ENCODE measurements at regions not wholly inside any gene's neighbourhood (a gene's known extent, or its start where the extent isn't known, plus 50 kb on each side); places are given as distances from the start of the nearest gene placed in this dataset.

DNA sequence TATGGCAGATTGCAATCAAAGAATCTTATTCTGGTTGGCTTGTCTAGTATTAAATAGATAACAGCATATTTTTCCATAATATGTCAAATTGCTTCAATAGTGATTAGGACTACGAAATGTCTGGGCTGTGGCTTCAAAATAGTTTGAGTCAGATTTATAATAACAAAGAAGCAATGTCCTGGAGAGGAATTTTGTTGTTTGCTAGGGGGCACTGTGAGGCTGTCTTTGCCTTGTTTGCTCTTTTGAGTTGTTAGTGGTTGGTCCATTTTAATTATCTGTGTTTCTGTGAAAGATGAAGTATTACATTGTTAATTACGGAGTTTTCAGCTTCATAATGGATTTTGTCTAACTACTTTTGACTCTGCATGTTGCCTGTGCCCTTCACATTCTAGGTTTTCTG, 713.6 kb downstream of the TLE4 start:
- H3K27me3 ChIP-seq (ENCODE audit: control insufficient read depth in 1 of 2, insufficient read depth in 2 of 2, low read length in 2 of 2), result no peaks in the 10 kb centered on the region
- no peak overlapping the region for H3K4me3 ChIP-seq (ENCODE audit: low read depth in 1 of 2, low read length in 2 of 2)
- no peak overlapping the region for H3K9ac ChIP-seq (ENCODE audit: low read length)
- H3K27ac ChIP-seq (ENCODE audit: low read depth, low read length), result no peak overlapping the region
- H3K4me1 ChIP-seq (ENCODE audit: insufficient read depth, low read length), result no peaks in the 10 kb centered on the region
- H3K36me3 ChIP-seq (ENCODE audit: insufficient read depth, low read length), result no peaks in the 10 kb centered on the region
- no peaks in the 10 kb centered on the region for H3K9me3 ChIP-seq (ENCODE audit: low read length)

DNA sequence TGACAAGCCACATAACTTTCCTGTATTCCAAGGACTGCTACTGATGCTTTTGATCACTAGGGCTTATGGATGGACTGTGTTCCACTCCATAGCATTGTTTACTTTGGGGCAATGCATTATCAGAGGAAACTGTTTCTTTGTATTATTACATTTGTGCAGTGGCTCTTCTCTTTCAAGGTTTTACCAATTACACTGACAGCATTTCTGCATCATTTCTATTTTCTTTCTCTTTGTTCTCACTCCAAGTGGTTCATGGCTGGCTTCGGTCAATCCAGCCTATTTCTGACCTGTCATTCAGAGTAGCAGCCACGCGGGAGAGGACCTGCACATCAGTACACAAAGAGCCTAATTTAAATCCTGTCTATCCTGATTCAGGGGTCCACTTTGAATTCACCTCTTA, 711.0 kb downstream of the TLE4 start:
- H3K9me3 ChIP-seq (ENCODE audit: low read length), result no peaks in the 10 kb centered on the region

DNA sequence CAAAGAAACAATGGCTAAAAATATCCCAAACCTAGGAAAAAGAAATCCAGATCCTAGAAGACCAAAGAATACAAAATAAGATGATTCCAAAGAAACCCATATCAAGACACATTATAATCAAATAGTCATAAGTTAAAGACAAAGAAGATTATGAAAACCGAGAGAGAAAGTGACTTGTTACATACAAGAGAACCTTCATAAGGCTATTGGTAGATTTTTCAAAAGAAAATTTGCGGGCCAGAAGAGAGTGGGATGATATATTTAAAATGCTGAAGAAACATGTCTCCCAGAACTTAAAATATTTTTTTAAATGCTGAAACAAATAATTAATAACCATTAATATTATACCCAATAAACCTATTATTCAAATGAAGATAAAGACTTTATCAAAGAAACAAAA, 687.3 kb downstream of the TLE4 start:
- Histone ChIP-seq H3K4me3 (ENCODE audit: low read depth in 1 of 2, low read length in 2 of 2) (no peak overlapping the region), H3K36me3 (ENCODE audit: insufficient read depth, low read length) (no peaks in the 10 kb centered on the region), H3K4me1 (ENCODE audit: insufficient read depth, low read length) (no peaks in the 10 kb centered on the region), H3K9ac (ENCODE audit: low read length) (no peak overlapping the region), H3K9me3 (ENCODE audit: low read length) (peaks cover 5% of the 10 kb centered on the region), H3K27me3 (ENCODE audit: control insufficient read depth in 1 of 2, insufficient read depth in 2 of 2, low read length in 2 of 2) (no peaks in the 10 kb centered on the region), H3K27ac (ENCODE audit: low read depth, low read length) (no peak overlapping the region)

More for the DNA sequence above, 711.0 kb downstream of the TLE4 start:
- Histone ChIP-seq H3K27me3 (ENCODE audit: control insufficient read depth in 1 of 2, insufficient read depth in 2 of 2, low read length in 2 of 2) (no peaks in the 10 kb centered on the region), H3K4me1 (ENCODE audit: insufficient read depth, low read length) (no peaks in the 10 kb centered on the region), H3K27ac (ENCODE audit: low read depth, low read length) (no peak overlapping the region), H3K36me3 (ENCODE audit: insufficient read depth, low read length) (no peaks in the 10 kb centered on the region), H3K9ac (ENCODE audit: low read length) (no peak overlapping the region), H3K4me3 (ENCODE audit: low read depth in 1 of 2, low read length in 2 of 2) (no peak overlapping the region)

DNA sequence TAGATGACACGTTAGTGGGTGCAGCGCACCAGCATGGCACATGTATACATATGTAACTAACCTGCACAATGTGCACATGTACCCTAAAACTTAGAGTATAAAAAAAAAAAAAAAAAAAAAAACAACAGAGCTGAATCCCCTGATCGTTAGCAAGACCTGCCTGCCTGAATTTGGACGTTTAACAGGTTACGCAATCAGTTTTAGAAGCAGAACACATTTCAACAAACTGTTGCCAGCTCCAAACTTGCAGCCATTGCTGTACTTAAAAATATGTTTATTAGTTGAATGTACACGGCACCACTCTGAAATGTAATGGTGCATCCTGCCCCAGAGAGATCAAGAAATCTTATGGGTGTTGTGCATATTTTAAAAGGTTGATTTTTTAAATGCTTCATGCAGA, 680.0 kb downstream of the TLE4 start:
- H3K4me1 ChIP-seq (ENCODE audit: insufficient read depth, low read length), result no peaks in the 10 kb centered on the region
- H3K27me3 ChIP-seq (ENCODE audit: control insufficient read depth in 1 of 2, insufficient read depth in 2 of 2, low read length in 2 of 2), result no peaks in the 10 kb centered on the region
- peaks cover 5% of the 10 kb centered on the region for H3K9me3 ChIP-seq (ENCODE audit: low read length)
- no peak overlapping the region for H3K4me3 ChIP-seq (ENCODE audit: low read depth in 1 of 2, low read length in 2 of 2)
- H3K36me3 ChIP-seq (ENCODE audit: insufficient read depth, low read length), result no peaks in the 10 kb centered on the region
- H3K27ac ChIP-seq (ENCODE audit: low read depth, low read length), result no peak overlapping the region
- no peak overlapping the region for H3K9ac ChIP-seq (ENCODE audit: low read length)

DNA sequence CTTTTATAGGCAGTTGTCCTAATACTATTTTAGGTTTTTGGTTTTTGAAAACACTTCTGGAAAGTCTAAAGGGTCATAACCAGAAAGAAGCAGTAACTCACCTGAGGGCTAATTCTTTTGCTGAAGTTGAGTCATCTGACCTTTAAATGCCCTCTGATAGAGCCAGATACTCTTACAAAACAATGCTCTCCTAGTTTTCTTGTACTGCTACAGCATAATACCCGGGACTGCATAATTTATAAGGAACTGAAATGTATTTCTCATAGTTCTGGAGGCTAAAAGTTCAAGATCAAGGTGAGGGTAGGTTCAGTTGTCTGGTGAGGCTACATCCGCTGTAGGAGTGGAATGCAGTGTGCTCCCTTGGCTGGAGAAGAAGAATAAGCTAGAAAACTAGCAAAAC, 670.3 kb downstream of the TLE4 start:
- no peak overlapping the region for H3K4me3 ChIP-seq (ENCODE audit: low read depth in 1 of 2, low read length in 2 of 2)

DNA sequence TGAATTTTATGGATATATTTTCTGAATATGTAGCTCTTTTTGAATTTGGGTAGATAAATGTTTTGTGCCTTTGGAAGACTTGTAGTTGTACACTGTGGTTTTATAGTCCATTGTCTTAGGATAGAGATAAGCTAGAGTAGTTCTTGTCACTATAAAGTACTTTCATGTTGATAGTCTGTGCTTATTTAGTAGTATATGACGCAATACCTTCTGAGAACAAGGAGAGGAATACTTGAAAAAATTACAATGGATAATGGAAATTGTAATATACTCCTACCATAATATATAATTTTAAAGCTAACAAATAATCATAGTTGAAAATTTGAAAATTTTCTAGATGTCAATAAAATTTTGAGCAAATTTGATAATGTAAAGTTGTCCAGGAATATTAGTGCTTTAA, 664.0 kb downstream of the TLE4 start:
- Histone ChIP-seq H3K9me3 (ENCODE audit: low read length) (no peaks in the 10 kb centered on the region), H3K9ac (ENCODE audit: low read length) (no peak overlapping the region), H3K27me3 (ENCODE audit: control insufficient read depth in 1 of 2, insufficient read depth in 2 of 2, low read length in 2 of 2) (no peaks in the 10 kb centered on the region), H3K27ac (ENCODE audit: low read depth, low read length) (no peak overlapping the region), H3K36me3 (ENCODE audit: insufficient read depth, low read length) (no peaks in the 10 kb centered on the region), H3K4me3 (ENCODE audit: low read depth in 1 of 2, low read length in 2 of 2) (no peak overlapping the region), H3K4me1 (ENCODE audit: insufficient read depth, low read length) (no peaks in the 10 kb centered on the region)

More for the DNA sequence above, 670.3 kb downstream of the TLE4 start:
- H3K27me3 ChIP-seq (ENCODE audit: control insufficient read depth in 1 of 2, insufficient read depth in 2 of 2, low read length in 2 of 2), result no peaks in the 10 kb centered on the region
- H3K9ac ChIP-seq (ENCODE audit: low read length), result no peak overlapping the region
- no peak overlapping the region for H3K27ac ChIP-seq (ENCODE audit: low read depth, low read length)
- H3K36me3 ChIP-seq (ENCODE audit: insufficient read depth, low read length), result no peaks in the 10 kb centered on the region
- no peaks in the 10 kb centered on the region for H3K9me3 ChIP-seq (ENCODE audit: low read length)
- no peaks in the 10 kb centered on the region for H3K4me1 ChIP-seq (ENCODE audit: insufficient read depth, low read length)

DNA sequence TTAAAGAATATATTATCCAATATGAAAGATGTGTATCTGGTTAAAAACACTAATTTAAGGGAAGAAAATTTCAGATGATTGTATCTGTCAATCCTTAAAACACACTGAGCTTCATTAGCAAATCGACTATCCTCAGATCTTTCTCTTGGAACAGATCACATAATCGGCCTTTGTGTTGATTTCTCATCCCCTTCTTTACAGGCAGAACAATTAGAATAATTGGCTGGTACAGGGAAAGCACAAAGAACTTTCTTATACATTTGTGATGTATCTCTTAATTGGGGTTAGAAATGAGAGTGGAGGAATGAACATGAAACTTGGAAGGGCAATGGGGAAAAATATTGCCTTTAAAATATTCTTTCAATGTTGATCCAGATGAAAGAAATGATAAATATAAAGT, 662.1 kb downstream of the TLE4 start:
- Histone ChIP-seq H3K9ac (ENCODE audit: low read length) (no peak overlapping the region), H3K36me3 (ENCODE audit: insufficient read depth, low read length) (no peaks in the 10 kb centered on the region), H3K4me1 (ENCODE audit: insufficient read depth, low read length) (no peaks in the 10 kb centered on the region), H3K27ac (ENCODE audit: low read depth, low read length) (no peak overlapping the region), H3K4me3 (ENCODE audit: low read depth in 1 of 2, low read length in 2 of 2) (no peak overlapping the region), H3K9me3 (ENCODE audit: low read length) (no peaks in the 10 kb centered on the region), H3K27me3 (ENCODE audit: control insufficient read depth in 1 of 2, insufficient read depth in 2 of 2, low read length in 2 of 2) (no peaks in the 10 kb centered on the region)

DNA sequence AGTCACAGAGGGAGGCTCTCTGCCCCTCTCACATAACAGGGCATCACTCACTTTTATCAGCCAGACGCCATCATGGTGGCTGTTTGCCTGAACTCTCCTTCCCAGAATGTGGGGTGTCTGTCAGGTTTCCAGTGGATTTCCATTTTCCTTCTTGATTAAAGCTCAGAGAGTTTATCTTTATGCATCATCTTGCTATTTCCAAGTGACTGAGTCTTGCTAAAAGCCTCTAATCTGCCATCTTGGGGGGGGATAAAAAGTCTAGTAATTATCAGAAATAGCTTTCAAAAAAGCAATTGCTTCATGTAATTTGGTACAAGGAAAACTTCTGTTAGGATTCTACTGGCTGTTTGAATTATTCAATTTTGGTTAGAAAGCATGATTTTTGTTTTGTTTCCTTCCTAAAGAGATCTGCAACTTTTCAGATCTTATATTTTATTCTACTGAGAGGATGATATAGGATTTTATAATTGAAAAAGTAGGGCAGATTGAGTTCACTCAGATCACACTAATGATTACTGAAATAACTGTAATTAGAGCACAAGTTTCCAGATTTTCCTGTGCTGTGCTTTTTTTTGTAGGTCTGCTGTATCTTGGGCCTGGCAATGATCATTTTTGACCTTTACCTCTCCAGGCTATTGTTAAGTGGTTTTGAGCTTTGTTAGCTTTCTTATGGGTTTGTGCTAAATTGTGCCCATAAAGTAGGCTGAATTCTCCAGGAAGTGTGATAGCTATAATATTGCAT, 661.5 kb downstream of the TLE4 start:
- Histone ChIP-seq H3K36me3 (ENCODE audit: insufficient read depth, low read length) (no peaks in the 10 kb centered on the region), H3K4me1 (ENCODE audit: insufficient read depth, low read length) (no peaks in the 10 kb centered on the region), H3K9me3 (ENCODE audit: low read length) (no peaks in the 10 kb centered on the region), H3K27ac (ENCODE audit: low read depth, low read length) (no peak overlapping the region), H3K27me3 (ENCODE audit: control insufficient read depth in 1 of 2, insufficient read depth in 2 of 2, low read length in 2 of 2) (no peaks in the 10 kb centered on the region), H3K4me3 (ENCODE audit: low read depth in 1 of 2, low read length in 2 of 2) (no peak overlapping the region), H3K9ac (ENCODE audit: low read length) (no peak overlapping the region)

DNA sequence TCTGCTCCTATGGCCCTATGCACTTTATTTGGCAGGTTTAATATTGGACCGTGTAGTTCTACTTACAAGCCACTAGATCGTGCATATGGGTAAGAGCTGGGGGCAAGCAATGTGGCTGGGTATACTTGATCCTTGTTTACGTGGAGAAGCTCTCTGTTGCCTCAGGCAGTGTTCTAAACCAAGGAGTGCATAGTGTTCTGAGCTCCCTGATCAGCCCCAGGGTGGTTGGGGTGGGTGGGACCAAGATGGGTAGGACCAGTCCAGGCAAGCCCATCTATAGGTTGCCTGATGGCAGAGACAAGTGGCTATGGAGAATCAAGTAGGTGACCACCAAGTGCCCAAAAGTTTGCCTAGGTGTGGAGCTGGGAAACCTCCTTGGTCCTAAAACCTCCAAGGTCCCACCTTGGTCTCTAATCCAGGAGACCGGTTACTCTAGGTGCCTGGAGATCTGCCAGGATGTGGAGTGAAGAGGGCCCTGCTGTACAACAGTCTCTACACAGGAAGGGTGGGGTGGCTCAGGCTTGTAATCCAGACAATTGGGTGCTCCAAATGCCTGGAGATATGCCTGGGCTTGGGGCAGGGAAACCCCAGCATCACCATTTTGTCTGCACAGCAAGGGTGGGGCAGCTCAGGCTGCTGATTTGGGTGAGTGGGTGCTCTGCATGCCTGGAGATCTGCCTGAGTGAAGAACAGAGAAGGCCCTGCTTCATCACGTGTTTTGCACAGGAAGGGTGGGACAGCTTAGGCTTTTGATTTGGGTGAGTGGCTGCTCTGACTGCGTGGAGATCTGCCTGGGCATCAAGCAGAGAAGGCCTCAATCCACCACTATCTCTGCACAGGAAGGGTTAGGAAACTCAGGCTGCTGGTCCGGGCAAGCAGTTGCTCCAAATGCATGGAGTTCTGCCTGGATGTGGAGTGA, 659.8 kb downstream of the TLE4 start:
- Histone ChIP-seq H3K27ac (ENCODE audit: low read depth, low read length) (no peak overlapping the region), H3K27me3 (ENCODE audit: control insufficient read depth in 1 of 2, insufficient read depth in 2 of 2, low read length in 2 of 2) (no peaks in the 10 kb centered on the region), H3K4me3 (ENCODE audit: low read depth in 1 of 2, low read length in 2 of 2) (no peak overlapping the region), H3K4me1 (ENCODE audit: insufficient read depth, low read length) (no peaks in the 10 kb centered on the region), H3K9ac (ENCODE audit: low read length) (no peak overlapping the region), H3K9me3 (ENCODE audit: low read length) (no peaks in the 10 kb centered on the region), H3K36me3 (ENCODE audit: insufficient read depth, low read length) (no peaks in the 10 kb centered on the region)

DNA sequence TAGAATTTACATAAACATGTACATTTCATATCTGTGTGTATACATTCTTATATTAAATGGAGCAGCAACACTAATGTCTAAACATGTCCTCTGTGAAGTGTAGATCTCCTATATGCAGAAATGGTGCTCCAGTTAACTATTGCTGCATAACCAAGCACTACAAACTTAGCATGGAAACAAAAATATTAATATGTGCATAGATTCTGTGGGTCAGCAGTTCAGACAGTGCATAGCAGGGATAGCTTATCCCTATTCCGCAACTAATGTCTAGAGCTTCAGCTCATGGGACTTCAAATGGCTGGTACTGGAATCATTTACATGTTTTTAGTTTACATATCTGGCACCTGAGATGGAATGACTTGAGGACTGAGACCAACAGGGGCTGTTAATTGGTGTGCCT, 652.1 kb downstream of the TLE4 start:
- Histone ChIP-seq H3K9ac (ENCODE audit: low read length) (no peak overlapping the region), H3K27me3 (ENCODE audit: control insufficient read depth in 1 of 2, insufficient read depth in 2 of 2, low read length in 2 of 2) (no peaks in the 10 kb centered on the region), H3K27ac (ENCODE audit: low read depth, low read length) (no peak overlapping the region), H3K9me3 (ENCODE audit: low read length) (no peaks in the 10 kb centered on the region), H3K4me1 (ENCODE audit: insufficient read depth, low read length) (no peaks in the 10 kb centered on the region), H3K4me3 (ENCODE audit: low read depth in 1 of 2, low read length in 2 of 2) (no peak overlapping the region), H3K36me3 (ENCODE audit: insufficient read depth, low read length) (no peaks in the 10 kb centered on the region)

DNA sequence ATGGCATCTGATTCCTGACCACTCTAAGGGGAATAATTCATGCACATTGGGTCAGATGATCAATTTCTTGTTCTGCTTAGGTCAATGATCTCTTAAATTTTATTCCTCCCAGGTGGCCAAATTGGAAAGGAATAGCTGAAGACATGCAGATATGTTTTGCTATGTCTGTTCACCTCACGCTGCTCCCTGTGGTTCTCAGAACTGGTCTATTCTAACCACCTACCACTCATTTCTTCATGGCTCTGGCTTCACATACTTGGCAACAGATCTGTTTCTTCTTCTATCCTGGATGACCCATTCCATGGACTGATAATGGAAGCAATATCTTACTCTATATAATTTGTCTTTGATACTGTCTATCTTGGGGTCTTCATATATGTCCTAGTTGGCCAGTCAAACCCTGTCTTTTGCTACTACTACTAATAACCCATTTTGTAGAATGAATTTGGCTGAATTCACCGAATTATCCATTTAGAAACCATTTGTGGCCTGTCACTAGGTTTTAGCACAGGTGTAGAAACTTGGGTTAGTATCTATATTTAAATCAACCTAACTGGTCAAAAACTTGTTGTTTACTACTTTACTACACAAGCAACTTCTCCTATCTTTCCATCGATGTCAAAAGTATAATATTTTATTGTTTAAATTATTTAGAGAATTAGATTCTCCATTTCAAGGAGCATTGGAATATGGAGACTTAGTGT, 650.9 kb downstream of the TLE4 start:
- H3K27ac ChIP-seq (ENCODE audit: low read depth, low read length), result no peak overlapping the region
- H3K4me3 ChIP-seq (ENCODE audit: low read depth in 1 of 2, low read length in 2 of 2), result no peak overlapping the region
- no peaks in the 10 kb centered on the region for H3K9me3 ChIP-seq (ENCODE audit: low read length)
- peaks cover 3% of the 10 kb centered on the region for H3K4me1 ChIP-seq (ENCODE audit: insufficient read depth, low read length)
- H3K9ac ChIP-seq (ENCODE audit: low read length), result no peak overlapping the region
- H3K27me3 ChIP-seq (ENCODE audit: control insufficient read depth in 1 of 2, insufficient read depth in 2 of 2, low read length in 2 of 2), result no peaks in the 10 kb centered on the region
- H3K36me3 ChIP-seq (ENCODE audit: insufficient read depth, low read length), result no peaks in the 10 kb centered on the region

Data from muscle layer of colon (tissue), 2 donors.